ENCODE measurements at regions not wholly inside any gene's neighbourhood (a gene's known extent, or its start where the extent isn't known, plus 50 kb on each side); places are given as distances from the start of the nearest gene placed in this dataset.

- H3K4me3 ChIP-seq: no peak overlapping the region
- WGBS, 2 donors (ENCODE audit: low coverage in 1 of 2): 83% methylated on average over 10 of the region's 10 CpGs; no CpG with 5 or more reads in 1 of the 2 donors
- DNase-seq: no peak
- TF ChIP-seq EP300 (IDR thresholded peaks at IDR 0.05; ENCODE audit: low read depth) (no peak), CTCF (IDR thresholded peaks at IDR 0.05) (no peak), POLR2AphosphoS5 (IDR thresholded peaks at IDR 0.05) (no peak), POLR2A (IDR thresholded peaks at IDR 0.05) (no peak)
- peaks cover 0 to 6% (median 2%) of the 10 kb centered on the region in 4 donors for H3K4me1 ChIP-seq
- H3K36me3 ChIP-seq: no peaks in the 10 kb centered on the region
- intact Hi-C loops (cut with DNase I; ENCODE audit: low total_unique reads): no loop called here
- no peak overlapping the region for H3K27ac ChIP-seq
- H3K9me3 ChIP-seq: no peaks in the 10 kb centered on the region
- in situ Hi-C loops (cut with MboI; ENCODE audit: low pct_ligation_motif_present in 1 of 4, low pct_unique_long_range_greater_than_20kb in 1 of 4, low sequenced_read_pairs in 3 of 4): no loop called here
- no peaks in the 10 kb centered on the region for H3K27me3 ChIP-seq
Observed at GRCh38 chr9:134553996-134554372, 87.6 kb upstream of the COL5A1 start.

- DNase-seq: no peak
- no peaks in the 10 kb centered on the region for H3K36me3 ChIP-seq
- H3K27me3 ChIP-seq: no peaks in the 10 kb centered on the region
- in situ Hi-C loops (cut with MboI; ENCODE audit: low pct_ligation_motif_present in 1 of 4, low pct_unique_long_range_greater_than_20kb in 1 of 4, low sequenced_read_pairs in 3 of 4): no loop called here
- WGBS, 2 donors (ENCODE audit: low coverage in 1 of 2): 33 to 71% methylated on average over 1 to 20 of the region's 22 CpGs
- no peak overlapping the region for H3K27ac ChIP-seq
- intact Hi-C loops (cut with DNase I; ENCODE audit: low total_unique reads): no loop called here
- TF ChIP-seq CTCF (IDR thresholded peaks at IDR 0.05) (no peak), POLR2AphosphoS5 (IDR thresholded peaks at IDR 0.05) (no peak), EP300 (IDR thresholded peaks at IDR 0.05; ENCODE audit: low read depth) (no peak)
- H3K4me3 ChIP-seq: no peak overlapping the region
- H3K9me3 ChIP-seq: no peaks in the 10 kb centered on the region
- H3K4me1 ChIP-seq: peaks cover 0 to 6% (median 2%) of the 10 kb centered on the region in 4 donors
Observed at GRCh38 chr9:134554373-134555093, 87.1 kb upstream of the COL5A1 start.

- in situ Hi-C loops (cut with MboI; ENCODE audit: low pct_ligation_motif_present in 1 of 4, low pct_unique_long_range_greater_than_20kb in 1 of 4, low sequenced_read_pairs in 3 of 4): no loop called here
- no peak for DNase-seq
- no peak overlapping the region for H3K4me3 ChIP-seq
- WGBS, 2 donors (ENCODE audit: low coverage in 1 of 2): 82% methylated on average over 9 of the region's 9 CpGs; no CpG with 5 or more reads in 1 of the 2 donors
- H3K27me3 ChIP-seq: no peaks in the 10 kb centered on the region
- H3K36me3 ChIP-seq: no peaks in the 10 kb centered on the region
- no peaks in the 10 kb centered on the region for H3K9me3 ChIP-seq
- intact Hi-C loops (cut with DNase I; ENCODE audit: low total_unique reads): no loop called here
- H3K4me1 ChIP-seq: peaks cover 0 to 6% (median 2%) of the 10 kb centered on the region in 4 donors
- no peak overlapping the region for H3K27ac ChIP-seq
- TF ChIP-seq POLR2AphosphoS5 (IDR thresholded peaks at IDR 0.05) (no peak), POLR2A (IDR thresholded peaks at IDR 0.05) (no peak), EP300 (IDR thresholded peaks at IDR 0.05; ENCODE audit: low read depth) (no peak), CTCF (IDR thresholded peaks at IDR 0.05) (no peak)
Observed at GRCh38 chr9:134555094-134555650, 86.4 kb upstream of the COL5A1 start.

- Histone ChIP-seq H3K36me3 (no peaks in the 10 kb centered on the region), H3K9me3 (no peaks in the 10 kb centered on the region), H3K27me3 (no peaks in the 10 kb centered on the region), H3K27ac (no peak overlapping the region), H3K4me3 (no peak overlapping the region), H3K4me1 (peaks cover 0 to 6% (median 2%) of the 10 kb centered on the region in 4 donors)
- 80% methylated on average over 15 of the region's 15 CpGs; no CpG with 5 or more reads in 1 of the 2 donors for WGBS, 2 donors (ENCODE audit: low coverage in 1 of 2)
- intact Hi-C loops (cut with DNase I; ENCODE audit: low total_unique reads) (no loop called here), in situ Hi-C loops (cut with MboI; ENCODE audit: low pct_ligation_motif_present in 1 of 4, low pct_unique_long_range_greater_than_20kb in 1 of 4, low sequenced_read_pairs in 3 of 4) (no loop called here)
- DNase-seq: no peak
- no peak for TF ChIP-seq POLR2AphosphoS5 (IDR thresholded peaks at IDR 0.05)
- TF ChIP-seq EP300 (IDR thresholded peaks at IDR 0.05; ENCODE audit: low read depth): no peak
- TF ChIP-seq POLR2A (IDR thresholded peaks at IDR 0.05): no peak
- no peak for TF ChIP-seq CTCF (IDR thresholded peaks at IDR 0.05)
Observed at GRCh38 chr9:134556531-134557068, 85.0 kb upstream of the COL5A1 start.

Data from transverse colon (tissue), 4 donors.